Mesothelial cell of epicardium (in vitro differentiated cells): ENCODE measurements at regions not wholly inside any gene's neighbourhood (a gene's known extent, or its start where the extent isn't known, plus 50 kb on each side); places are given as distances from the start of the nearest gene placed in this dataset.

Experiments
- DNase-seq, 2 experiments: peaks; one replicate each; pipeline ENCODE4 v3.0.0; 2021; ENCODE audit warnings: low spot score in 2 of 2; ENCODE audit not compliant: unreplicated experiment in 2 of 2
- H3K27ac Mint-ChIP-seq: 2 replicates; pipeline ENCODE4 v1.8.0; 2021; ENCODE audit warnings: mixed read lengths
- H3K27me3 Mint-ChIP-seq: 2 replicates; pipeline ENCODE4 v1.8.0; 2021; ENCODE audit warnings: low read depth, mixed read lengths
- H3K36me3 Mint-ChIP-seq: 2 replicates; pipeline ENCODE4 v1.8.0; 2021; ENCODE audit warnings: mixed read lengths
- H3K4me1 Mint-ChIP-seq: 2 replicates; pipeline ENCODE4 v1.8.0; 2021; ENCODE audit warnings: mixed read lengths
- H3K4me3 Mint-ChIP-seq: 2 replicates; pipeline ENCODE4 v1.8.0; 2021; ENCODE audit warnings: mild to moderate bottlenecking, moderate library complexity, mixed read lengths
- H3K9me3 Mint-ChIP-seq: 2 replicates; pipeline ENCODE4 v1.8.0; 2021; ENCODE audit warnings: mixed read lengths
- CTCF ChIP-seq: fragments of 200-600 bp; sonication (generic); IDR thresholded peaks from one replicate; pipeline ENCODE4 v1.5.0; 2021; ENCODE audit warnings: antibody characterized with exemption; ENCODE audit not compliant: unreplicated experiment

DNA sequence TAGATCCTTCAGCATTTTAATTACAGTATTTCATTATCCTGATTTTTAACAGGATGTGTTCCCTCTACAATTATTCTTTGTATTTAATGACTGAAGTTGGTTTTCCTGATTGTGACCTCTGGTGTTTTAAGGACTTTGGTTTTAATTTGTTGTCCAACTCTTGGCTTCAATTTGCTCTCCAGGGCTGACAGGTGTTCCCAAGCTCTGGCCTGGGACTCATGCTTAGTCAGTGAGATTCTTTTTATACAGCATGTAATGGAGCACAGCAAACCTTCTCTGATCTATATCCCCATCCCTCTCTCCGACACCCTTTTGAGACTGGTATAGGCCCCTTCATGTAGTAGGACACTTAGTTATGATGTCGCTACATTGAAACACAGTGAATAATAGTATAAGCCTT, 896.3 kb downstream of the TSN start:
- peaks cover 5% of the 10 kb centered on the region for H3K27me3 Mint-ChIP-seq
- no peaks in the 10 kb centered on the region for H3K36me3 Mint-ChIP-seq
- no peak for TF ChIP-seq CTCF
- no peaks in the 10 kb centered on the region for H3K9me3 Mint-ChIP-seq
- H3K4me1 Mint-ChIP-seq = no peaks in the 10 kb centered on the region
- no peak overlapping the region for H3K4me3 Mint-ChIP-seq
- DNase-seq = no peak
- no peak overlapping the region for H3K27ac Mint-ChIP-seq

DNA sequence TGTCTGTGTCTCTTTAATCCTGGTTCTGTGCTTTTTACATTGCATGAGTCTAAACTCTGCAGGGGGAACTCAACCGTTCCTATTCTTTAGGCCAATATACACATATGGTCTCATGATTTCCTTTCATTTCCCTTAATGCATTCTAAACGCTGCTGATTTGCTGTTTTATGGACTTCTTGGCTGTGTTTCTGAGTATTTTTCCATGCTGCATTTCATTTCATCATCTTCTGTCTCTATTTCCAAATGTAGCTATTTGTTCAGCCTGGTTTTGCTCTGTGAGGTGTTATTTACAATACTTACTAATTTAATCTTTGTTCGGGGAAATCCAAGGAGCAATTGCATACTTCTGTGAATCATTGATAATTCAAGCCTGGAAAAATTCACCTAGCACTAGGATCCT, 897.2 kb downstream of the TSN start:
- no peak for DNase-seq
- peaks cover 8% of the 10 kb centered on the region for H3K27me3 Mint-ChIP-seq
- H3K9me3 Mint-ChIP-seq = no peaks in the 10 kb centered on the region
- no peak for TF ChIP-seq CTCF
- no peak overlapping the region for H3K27ac Mint-ChIP-seq
- no peaks in the 10 kb centered on the region for H3K36me3 Mint-ChIP-seq
- H3K4me1 Mint-ChIP-seq = no peaks in the 10 kb centered on the region
- H3K4me3 Mint-ChIP-seq = no peak overlapping the region

- Mint-ChIP-seq H3K4me1 (peaks cover 10% of the 10 kb centered on the region), H3K4me3 (no peak overlapping the region), H3K9me3 (no peaks in the 10 kb centered on the region), H3K27ac (no peak overlapping the region), H3K36me3 (no peaks in the 10 kb centered on the region), H3K27me3 (peaks cover 31% of the 10 kb centered on the region)
- DNase-seq = no peak
- no peak for TF ChIP-seq CTCF
Measured at GRCh38 chr2:122656403-122656802, 901.0 kb downstream of the TSN start.

DNA sequence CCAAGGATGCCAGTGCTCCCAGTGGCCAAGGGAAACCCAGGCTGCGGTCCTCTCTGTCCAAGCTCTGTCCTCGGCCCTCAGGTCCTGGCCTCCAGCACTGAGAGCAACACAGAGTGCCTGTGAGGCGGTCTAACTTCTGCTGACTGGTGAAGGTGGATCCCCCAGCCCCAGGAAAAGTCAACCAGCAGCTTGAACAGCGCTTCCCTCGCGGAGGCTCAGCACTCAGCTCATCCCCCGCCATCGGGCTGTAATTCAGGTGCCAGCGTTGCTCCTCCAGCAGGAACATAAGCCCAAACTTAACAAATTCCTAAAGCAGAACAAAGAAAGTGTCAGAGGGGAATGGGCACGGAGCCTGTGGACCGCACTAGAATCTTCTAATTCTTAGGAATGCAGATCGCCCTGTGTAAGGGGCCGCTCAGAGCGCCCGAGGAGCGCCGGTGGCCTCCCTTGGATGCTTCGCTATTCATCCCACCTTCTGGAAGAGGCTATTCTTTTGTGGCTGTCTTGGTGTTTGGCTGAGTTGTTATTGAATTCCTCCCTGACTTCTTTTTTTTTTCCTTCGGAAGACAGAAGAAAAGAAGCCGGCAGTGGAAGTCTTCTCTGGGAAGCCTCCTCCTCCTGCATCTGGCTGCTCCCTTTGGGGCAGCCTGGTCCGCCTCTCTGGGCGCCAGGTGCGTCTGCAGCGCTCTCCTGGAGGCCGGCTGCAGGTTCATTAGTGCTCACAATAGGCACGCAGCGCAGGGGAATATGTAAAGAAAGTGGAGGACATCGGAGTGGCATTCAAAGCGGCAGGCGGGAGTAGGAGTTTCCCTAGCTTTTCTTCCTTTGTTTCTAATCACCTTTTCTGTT, 905.6 kb downstream of the TSN start:
- H3K4me3 Mint-ChIP-seq = peak overlapping the region; percentile 54
- H3K36me3 Mint-ChIP-seq = no peaks in the 10 kb centered on the region
- TF ChIP-seq CTCF = no peak
- H3K27me3 Mint-ChIP-seq = peaks cover 42% of the 10 kb centered on the region
- peaks cover 43% of the 10 kb centered on the region for H3K4me1 Mint-ChIP-seq
- H3K9me3 Mint-ChIP-seq = no peaks in the 10 kb centered on the region
- DNase-seq = peak in 1 of 2 experiments; percentile 41
- no peak overlapping the region for H3K27ac Mint-ChIP-seq

- H3K27me3 Mint-ChIP-seq = peaks cover 34% of the 10 kb centered on the region
- no peak for DNase-seq
- H3K36me3 Mint-ChIP-seq = no peaks in the 10 kb centered on the region
- no peak for TF ChIP-seq CTCF
- H3K27ac Mint-ChIP-seq = no peak overlapping the region
- peaks cover 59% of the 10 kb centered on the region for H3K4me1 Mint-ChIP-seq
- no peaks in the 10 kb centered on the region for H3K9me3 Mint-ChIP-seq
- H3K4me3 Mint-ChIP-seq = no peak overlapping the region
Measured at GRCh38 chr2:122663620-122664019, 908.2 kb downstream of the TSN start.
